GM23338 (cell line): ENCODE measurements at regions not wholly inside any gene's neighbourhood (a gene's known extent, or its start where the extent isn't known, plus 50 kb on each side); places are given as distances from the start of the nearest gene placed in this dataset.

ENCODE experiments used
- ATAC-seq: fragments of 200-7000 bp; cut with Tn5 transposase; 3 replicates; pipeline ENCODE4 v1.9.1; 2020
- DNase-seq: peaks from one replicate; pipeline ENCODE4 v3.0.0-alpha.2; 2015; ENCODE audit warnings: low spot score
- H2AFZ ChIP-seq: fragments of 200-600 bp; sonication (generic); 2 replicates; pipeline ENCODE4 v1.8.0; 2016; ENCODE audit warnings: antibody characterized with exemption, mild to moderate bottlenecking, moderate library complexity
- H3F3A ChIP-seq: fragments of 200-600 bp; sonication (generic); replicated peaks from 2 replicates; pipeline ENCODE4 v1.8.0; 2017; ENCODE audit warnings: antibody characterized with exemption, mixed run types, low read depth
- H3K27ac ChIP-seq: fragments of 200-600 bp; sonication (generic); 2 replicates; pipeline ENCODE4 v1.6.1; 2016; ENCODE audit warnings: low read depth
- H3K27me3 ChIP-seq: fragments of 200-600 bp; sonication (generic); 2 replicates; pipeline ENCODE4 v1.8.0; 2016; ENCODE audit warnings: mild to moderate bottlenecking, mixed run types, moderate library complexity; ENCODE audit not compliant: insufficient read depth
- H3K36me3 ChIP-seq: fragments of 200-600 bp; sonication (generic); 2 replicates; pipeline ENCODE4 v1.8.0; 2016; ENCODE audit warnings: mild to moderate bottlenecking; ENCODE audit not compliant: insufficient read depth
- H3K4me1 ChIP-seq: fragments of 200-600 bp; sonication (generic); 2 replicates; pipeline ENCODE4 v1.8.0; 2016; ENCODE audit warnings: mild to moderate bottlenecking, moderate library complexity; ENCODE audit not compliant: insufficient read depth
- H3K4me2 ChIP-seq: fragments of 200-600 bp; sonication (generic); 2 replicates; pipeline ENCODE4 v1.7.1; 2017; ENCODE audit warnings: mixed run types
- H3K4me3 ChIP-seq: fragments of 200-600 bp; sonication (generic); 2 replicates; pipeline ENCODE4 v1.6.1; 2016; ENCODE audit warnings: mixed run types
- H3K79me2 ChIP-seq: fragments of 200-600 bp; sonication (generic); replicated peaks from 2 replicates; pipeline ENCODE4 v1.8.0; 2017; ENCODE audit warnings: mild to moderate bottlenecking; ENCODE audit not compliant: insufficient read depth
- H3K9me2 ChIP-seq: fragments of 200-600 bp; sonication (generic); 2 replicates; pipeline ENCODE4 v1.8.0; 2017; ENCODE audit not compliant: insufficient read depth
- H4K20me1 ChIP-seq: fragments of 200-600 bp; sonication (generic); replicated peaks from 2 replicates; pipeline ENCODE4 v1.8.0; 2017; ENCODE audit warnings: mild to moderate bottlenecking; ENCODE audit not compliant: insufficient read depth
- H3K27ac Mint-ChIP-seq: 2 replicates; pipeline ENCODE4 v1.8.0; 2020; ENCODE audit warnings: inconsistent platforms, mild to moderate bottlenecking, moderate library complexity, mixed read lengths
- H3K27me3 Mint-ChIP-seq: 3 replicates; pipeline ENCODE4 v1.8.0; 2022; ENCODE audit warnings: low read depth, mild to moderate bottlenecking, moderate library complexity, mixed read lengths, inconsistent platforms; ENCODE audit not compliant: insufficient read depth, poor library complexity
- H3K36me3 Mint-ChIP-seq: 3 replicates; pipeline ENCODE4 v1.8.0; 2021; ENCODE audit warnings: low read depth, mild to moderate bottlenecking, inconsistent platforms, moderate library complexity, mixed read lengths
- H3K4me1 Mint-ChIP-seq: 3 replicates; pipeline ENCODE4 v1.8.0; 2020; ENCODE audit warnings: mild to moderate bottlenecking, inconsistent platforms, mixed read lengths
- H3K4me3 Mint-ChIP-seq: 3 replicates; pipeline ENCODE4 v1.8.0; 2021; ENCODE audit warnings: moderate library complexity, mild to moderate bottlenecking, inconsistent platforms, mixed read lengths
- H3K9me3 Mint-ChIP-seq: 3 replicates; pipeline ENCODE4 v1.8.0; 2020; ENCODE audit warnings: moderate library complexity, mild to moderate bottlenecking, inconsistent platforms, mixed read lengths
- EZH2phosphoT487 ChIP-seq: fragments of 200-600 bp; sonication (generic); IDR thresholded peaks from one replicate; pipeline ENCODE4 v1.8.1; 2018; ENCODE audit warnings: antibody characterized with exemption; ENCODE audit not compliant: unreplicated experiment
- NANOG ChIP-seq: IDR thresholded peaks from 2 replicates; pipeline ENCODE4 v1.6.1; 2016; ENCODE audit warnings: antibody characterized with exemption, borderline replicate concordance
- TF ChIP-seq, protein P1 (sequence below): fragments of 250-450 bp; sonication (Bioruptor Pico); IDR thresholded peaks from 2 replicates; pipeline ENCODE4 v1.5.0; 2020; ENCODE audit warnings: mild to moderate bottlenecking, moderate library complexity
- TF ChIP-seq, protein P2 (sequence below), 2 experiments: fragments of 200-600 bp in 1 of 2; sonication (generic) in 1 of 2; conservative IDR thresholded peaks; 2 replicates each; pipeline versions ENCODE4 v1.5.1 to v1.6.1; 2016 to 2017; ENCODE audit warnings: antibody characterized with exemption in 2 of 2, low read depth in 2 of 2, mild to moderate bottlenecking in 2 of 2, moderate library complexity in 1 of 2

DNA sequence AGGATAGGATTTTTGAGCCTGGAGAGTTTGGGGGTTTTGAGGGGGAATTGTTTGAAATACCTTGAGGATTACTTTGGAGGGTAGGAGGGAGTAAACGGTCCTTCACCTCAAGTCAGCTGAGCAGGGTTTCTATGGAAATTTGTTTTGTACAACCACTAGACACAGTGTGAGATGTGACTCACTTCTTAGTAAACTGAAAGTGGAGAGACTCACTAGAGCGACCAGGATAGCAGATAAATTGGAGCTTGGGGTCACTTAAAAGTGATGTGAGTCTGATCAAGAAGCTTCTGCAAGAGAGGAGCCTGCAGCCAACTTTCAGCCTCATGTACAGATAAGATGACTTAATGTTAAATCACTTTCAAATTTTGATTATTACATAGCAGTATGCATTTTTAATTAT, 1945.9 kb upstream of the NUDT12 start (continued):
- TF ChIP-seq EZH2phosphoT487 = no peak
- TF ChIP-seq, protein P1, sequence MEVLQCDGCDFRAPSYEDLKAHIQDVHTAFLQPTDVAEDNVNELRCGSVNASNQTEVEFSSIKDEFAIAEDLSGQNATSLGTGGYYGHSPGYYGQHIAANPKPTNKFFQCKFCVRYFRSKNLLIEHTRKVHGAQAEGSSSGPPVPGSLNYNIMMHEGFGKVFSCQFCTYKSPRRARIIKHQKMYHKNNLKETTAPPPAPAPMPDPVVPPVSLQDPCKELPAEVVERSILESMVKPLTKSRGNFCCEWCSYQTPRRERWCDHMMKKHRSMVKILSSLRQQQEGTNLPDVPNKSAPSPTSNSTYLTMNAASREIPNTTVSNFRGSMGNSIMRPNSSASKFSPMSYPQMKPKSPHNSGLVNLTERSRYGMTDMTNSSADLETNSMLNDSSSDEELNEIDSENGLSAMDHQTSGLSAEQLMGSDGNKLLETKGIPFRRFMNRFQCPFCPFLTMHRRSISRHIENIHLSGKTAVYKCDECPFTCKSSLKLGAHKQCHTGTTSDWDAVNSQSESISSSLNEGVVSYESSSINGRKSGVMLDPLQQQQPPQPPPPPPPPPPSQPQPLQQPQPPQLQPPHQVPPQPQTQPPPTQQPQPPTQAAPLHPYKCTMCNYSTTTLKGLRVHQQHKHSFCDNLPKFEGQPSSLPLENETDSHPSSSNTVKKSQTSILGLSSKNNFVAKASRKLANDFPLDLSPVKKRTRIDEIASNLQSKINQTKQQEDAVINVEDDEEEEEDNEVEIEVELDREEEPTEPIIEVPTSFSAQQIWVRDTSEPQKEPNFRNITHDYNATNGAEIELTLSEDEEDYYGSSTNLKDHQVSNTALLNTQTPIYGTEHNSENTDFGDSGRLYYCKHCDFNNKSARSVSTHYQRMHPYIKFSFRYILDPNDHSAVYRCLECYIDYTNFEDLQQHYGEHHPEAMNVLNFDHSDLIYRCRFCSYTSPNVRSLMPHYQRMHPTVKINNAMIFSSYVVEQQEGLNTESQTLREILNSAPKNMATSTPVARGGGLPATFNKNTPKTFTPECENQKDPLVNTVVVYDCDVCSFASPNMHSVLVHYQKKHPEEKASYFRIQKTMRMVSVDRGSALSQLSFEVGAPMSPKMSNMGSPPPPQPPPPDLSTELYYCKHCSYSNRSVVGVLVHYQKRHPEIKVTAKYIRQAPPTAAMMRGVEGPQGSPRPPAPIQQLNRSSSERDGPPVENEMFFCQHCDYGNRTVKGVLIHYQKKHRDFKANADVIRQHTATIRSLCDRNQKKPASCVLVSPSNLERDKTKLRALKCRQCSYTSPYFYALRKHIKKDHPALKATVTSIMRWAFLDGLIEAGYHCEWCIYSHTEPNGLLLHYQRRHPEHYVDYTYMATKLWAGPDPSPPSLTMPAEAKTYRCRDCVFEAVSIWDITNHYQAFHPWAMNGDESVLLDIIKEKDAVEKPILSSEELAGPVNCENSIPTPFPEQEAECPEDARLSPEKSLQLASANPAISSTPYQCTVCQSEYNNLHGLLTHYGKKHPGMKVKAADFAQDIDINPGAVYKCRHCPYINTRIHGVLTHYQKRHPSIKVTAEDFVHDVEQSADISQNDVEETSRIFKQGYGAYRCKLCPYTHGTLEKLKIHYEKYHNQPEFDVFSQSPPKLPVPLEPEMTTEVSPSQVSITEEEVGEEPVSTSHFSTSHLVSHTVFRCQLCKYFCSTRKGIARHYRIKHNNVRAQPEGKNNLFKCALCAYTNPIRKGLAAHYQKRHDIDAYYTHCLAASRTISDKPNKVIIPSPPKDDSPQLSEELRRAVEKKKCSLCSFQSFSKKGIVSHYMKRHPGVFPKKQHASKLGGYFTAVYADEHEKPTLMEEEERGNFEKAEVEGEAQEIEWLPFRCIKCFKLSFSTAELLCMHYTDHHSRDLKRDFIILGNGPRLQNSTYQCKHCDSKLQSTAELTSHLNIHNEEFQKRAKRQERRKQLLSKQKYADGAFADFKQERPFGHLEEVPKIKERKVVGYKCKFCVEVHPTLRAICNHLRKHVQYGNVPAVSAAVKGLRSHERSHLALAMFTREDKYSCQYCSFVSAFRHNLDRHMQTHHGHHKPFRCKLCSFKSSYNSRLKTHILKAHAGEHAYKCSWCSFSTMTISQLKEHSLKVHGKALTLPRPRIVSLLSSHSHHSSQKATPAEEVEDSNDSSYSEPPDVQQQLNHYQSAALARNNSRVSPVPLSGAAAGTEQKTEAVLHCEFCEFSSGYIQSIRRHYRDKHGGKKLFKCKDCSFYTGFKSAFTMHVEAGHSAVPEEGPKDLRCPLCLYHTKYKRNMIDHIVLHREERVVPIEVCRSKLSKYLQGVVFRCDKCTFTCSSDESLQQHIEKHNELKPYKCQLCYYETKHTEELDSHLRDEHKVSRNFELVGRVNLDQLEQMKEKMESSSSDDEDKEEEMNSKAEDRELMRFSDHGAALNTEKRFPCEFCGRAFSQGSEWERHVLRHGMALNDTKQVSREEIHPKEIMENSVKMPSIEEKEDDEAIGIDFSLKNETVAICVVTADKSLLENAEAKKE = no peak

DNA sequence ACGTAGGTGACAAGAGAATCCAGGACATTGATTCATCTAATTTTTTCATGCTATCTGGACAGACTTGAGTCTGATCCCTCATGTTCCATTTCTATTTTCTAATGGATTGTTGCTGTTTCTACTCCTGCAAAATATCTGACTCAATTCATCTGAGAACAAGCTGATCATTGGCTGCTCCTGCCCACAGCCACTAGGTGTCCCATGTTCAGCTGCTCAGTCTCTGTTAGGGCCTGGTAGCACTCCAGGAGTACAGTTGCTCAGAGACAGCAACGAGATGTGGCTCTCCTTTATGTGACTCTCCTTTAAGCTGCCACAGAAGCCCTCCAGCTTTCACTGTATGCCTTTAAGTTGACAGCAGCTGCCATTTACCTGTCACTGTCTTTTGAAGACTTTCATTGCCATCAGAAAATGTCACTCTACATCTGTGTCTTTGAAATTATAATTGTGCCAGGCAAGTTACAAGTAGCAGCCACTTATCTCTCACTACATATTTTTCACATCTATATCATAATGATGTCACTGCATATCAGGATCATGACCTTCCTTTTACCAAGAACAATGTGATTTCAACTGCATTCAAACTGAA, 1944.2 kb upstream of the NUDT12 start:
- Mint-ChIP-seq H3K4me3 (no peak overlapping the region), H3K4me1 (peaks cover 7% of the 10 kb centered on the region), H3K27me3 (peaks cover 2% of the 10 kb centered on the region), H3K27ac (no peak overlapping the region), H3K9me3 (no peaks in the 10 kb centered on the region), H3K36me3 (no peaks in the 10 kb centered on the region)
- Histone ChIP-seq H3K27me3 (no peaks in the 10 kb centered on the region), H2AFZ (no peak overlapping the region), H3K9me2 (no peaks in the 10 kb centered on the region), H3K4me1 (peaks cover 8% of the 10 kb centered on the region; the same call in 1 of the 2 replicates), H4K20me1 (no peaks in the 10 kb centered on the region), H3K27ac (no peak overlapping the region), H3F3A (no peaks in the 10 kb centered on the region), H3K79me2 (no peaks in the 10 kb centered on the region), H3K4me3 (no peak overlapping the region), H3K4me2 (no peak overlapping the region), H3K36me3 (no peaks in the 10 kb centered on the region)
- ATAC-seq (peak; percentile 98), DNase-seq (peak; percentile 59)
- no peak for TF ChIP-seq EZH2phosphoT487
- TF ChIP-seq, protein P2, sequence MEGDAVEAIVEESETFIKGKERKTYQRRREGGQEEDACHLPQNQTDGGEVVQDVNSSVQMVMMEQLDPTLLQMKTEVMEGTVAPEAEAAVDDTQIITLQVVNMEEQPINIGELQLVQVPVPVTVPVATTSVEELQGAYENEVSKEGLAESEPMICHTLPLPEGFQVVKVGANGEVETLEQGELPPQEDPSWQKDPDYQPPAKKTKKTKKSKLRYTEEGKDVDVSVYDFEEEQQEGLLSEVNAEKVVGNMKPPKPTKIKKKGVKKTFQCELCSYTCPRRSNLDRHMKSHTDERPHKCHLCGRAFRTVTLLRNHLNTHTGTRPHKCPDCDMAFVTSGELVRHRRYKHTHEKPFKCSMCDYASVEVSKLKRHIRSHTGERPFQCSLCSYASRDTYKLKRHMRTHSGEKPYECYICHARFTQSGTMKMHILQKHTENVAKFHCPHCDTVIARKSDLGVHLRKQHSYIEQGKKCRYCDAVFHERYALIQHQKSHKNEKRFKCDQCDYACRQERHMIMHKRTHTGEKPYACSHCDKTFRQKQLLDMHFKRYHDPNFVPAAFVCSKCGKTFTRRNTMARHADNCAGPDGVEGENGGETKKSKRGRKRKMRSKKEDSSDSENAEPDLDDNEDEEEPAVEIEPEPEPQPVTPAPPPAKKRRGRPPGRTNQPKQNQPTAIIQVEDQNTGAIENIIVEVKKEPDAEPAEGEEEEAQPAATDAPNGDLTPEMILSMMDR (conservative IDR thresholded peaks at IDR 0.05; ENCODE audit: low read depth in 2 of 2) = peak; percentile 61 to 80
- no peak for TF ChIP-seq NANOG
